AG09319 (cell line): ENCODE measurements at regions not wholly inside any gene's neighbourhood (a gene's known extent, or its start where the extent isn't known, plus 50 kb on each side); places are given as distances from the start of the nearest gene placed in this dataset.

Experiments used
- DNase-seq: peaks from one replicate; pipeline ENCODE4 v3.0.0-alpha.2; 2010; ENCODE audit warnings: low read depth; ENCODE audit errors: extremely low read depth
- TF ChIP-seq, protein P1 (sequence below): IDR thresholded peaks from 2 replicates; pipeline ENCODE4 v1.5.1; 2011; ENCODE audit warnings: low read depth, mild to moderate bottlenecking, inconsistent platforms, low read length, moderate library complexity

GRCh38 chr5:89253666-89254352, 370.8 kb upstream of the MEF2C start:
- no peak for DNase-seq
- TF ChIP-seq, protein P1, sequence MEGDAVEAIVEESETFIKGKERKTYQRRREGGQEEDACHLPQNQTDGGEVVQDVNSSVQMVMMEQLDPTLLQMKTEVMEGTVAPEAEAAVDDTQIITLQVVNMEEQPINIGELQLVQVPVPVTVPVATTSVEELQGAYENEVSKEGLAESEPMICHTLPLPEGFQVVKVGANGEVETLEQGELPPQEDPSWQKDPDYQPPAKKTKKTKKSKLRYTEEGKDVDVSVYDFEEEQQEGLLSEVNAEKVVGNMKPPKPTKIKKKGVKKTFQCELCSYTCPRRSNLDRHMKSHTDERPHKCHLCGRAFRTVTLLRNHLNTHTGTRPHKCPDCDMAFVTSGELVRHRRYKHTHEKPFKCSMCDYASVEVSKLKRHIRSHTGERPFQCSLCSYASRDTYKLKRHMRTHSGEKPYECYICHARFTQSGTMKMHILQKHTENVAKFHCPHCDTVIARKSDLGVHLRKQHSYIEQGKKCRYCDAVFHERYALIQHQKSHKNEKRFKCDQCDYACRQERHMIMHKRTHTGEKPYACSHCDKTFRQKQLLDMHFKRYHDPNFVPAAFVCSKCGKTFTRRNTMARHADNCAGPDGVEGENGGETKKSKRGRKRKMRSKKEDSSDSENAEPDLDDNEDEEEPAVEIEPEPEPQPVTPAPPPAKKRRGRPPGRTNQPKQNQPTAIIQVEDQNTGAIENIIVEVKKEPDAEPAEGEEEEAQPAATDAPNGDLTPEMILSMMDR = no peak

DNA sequence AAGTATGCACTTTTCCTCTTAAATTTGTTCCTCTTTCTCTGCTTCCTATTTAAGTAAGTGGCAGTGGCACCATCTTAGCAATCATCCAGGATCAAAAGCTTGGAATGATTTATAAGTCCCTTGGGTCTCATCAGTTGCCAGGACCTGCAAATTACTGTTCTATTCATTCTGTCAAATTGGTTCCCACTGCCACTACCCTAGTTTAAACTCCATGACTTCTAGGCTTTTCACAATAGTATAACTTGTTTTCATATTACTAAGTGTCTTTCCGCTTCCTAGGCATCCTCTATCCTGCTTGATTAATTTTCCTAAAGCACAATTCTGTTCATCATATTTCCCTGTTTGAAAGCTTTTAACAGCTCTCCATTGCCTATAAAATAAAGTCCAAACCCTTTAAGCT, 363.9 kb upstream of the MEF2C start:
- TF ChIP-seq, protein P1 = no peak
- DNase-seq = no peak

DNA sequence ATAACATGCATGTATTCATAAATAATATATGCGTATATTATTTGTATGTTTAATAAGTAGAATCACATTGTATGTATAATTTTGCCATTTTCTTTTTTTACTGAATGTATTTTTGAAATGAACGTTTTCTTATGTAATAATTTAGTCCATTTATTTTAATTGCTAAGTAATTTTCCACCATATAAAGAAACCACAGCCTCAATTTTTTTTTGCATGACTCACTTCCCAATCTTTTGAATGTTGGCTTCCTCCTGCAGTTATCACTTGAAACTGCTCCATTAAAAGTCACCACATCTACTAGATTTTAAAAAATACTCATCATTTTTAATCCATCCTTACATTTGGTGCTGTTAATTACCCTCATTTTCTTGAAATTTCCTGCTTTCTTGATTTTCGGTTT, 363.3 kb upstream of the MEF2C start:
- DNase-seq = no peak
- TF ChIP-seq, protein P1 = no peak

GRCh38 chr5:89243611-89244010, 360.6 kb upstream of the MEF2C start:
- TF ChIP-seq, protein P1 = no peak
- DNase-seq = no peak

GRCh38 chr5:89241186-89241585, 358.2 kb upstream of the MEF2C start:
- TF ChIP-seq, protein P1 = no peak
- DNase-seq = no peak

DNA sequence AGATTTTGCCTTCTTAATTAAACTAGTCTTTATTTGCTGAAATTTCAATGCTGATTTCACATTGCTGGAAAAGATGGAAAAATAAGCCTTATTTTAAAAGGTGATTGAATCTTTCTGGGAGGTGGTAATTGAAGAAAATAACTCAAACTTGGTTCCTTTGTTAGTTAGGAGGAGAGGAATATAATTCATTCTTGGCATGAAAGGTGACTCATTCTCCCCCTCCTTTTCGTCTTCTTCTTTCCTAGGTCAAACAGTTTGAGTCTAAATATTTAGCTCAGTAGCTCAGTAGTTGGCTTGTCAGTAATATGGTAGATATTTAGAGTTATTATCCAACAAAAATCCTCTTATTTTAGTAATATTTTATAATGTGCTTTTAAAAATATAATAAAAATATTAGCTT, 353.9 kb upstream of the MEF2C start:
- TF ChIP-seq, protein P1 = no peak
- no peak for DNase-seq

DNA sequence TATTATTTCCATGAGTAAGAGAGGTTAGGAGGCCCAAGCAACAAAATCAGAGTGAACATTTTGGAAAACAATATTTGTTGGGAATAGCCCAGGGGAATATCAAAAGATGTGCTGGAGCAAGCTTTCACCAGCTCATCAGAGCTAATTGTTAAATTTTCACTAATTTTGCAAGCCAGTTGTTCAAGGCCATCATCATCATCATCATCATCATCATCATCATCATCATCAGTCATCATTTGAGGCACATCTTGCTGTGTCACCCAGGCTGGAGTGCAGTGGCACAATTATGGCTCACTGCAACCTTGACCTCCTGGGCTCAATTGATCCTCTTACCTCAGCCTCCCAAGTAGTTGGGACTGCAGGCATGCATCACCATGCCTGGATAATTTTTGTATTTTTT, 350.5 kb upstream of the MEF2C start:
- TF ChIP-seq, protein P1 = no peak

More for the DNA sequence above, 350.5 kb upstream of the MEF2C start:
- DNase-seq = no peak
